HL-60 (cell line): ENCODE measurements at regions not wholly inside any gene's neighbourhood (a gene's known extent, or its start where the extent isn't known, plus 50 kb on each side); places are given as distances from the start of the nearest gene placed in this dataset.

Experiments used
- CTCF ChIP-seq: IDR thresholded peaks from one replicate; pipeline ENCODE4 v1.5.1; 2011; ENCODE audit warnings: low read length, control low read depth, inconsistent platforms; ENCODE audit not compliant: insufficient read depth
- GABPA ChIP-seq: IDR thresholded peaks from 2 replicates; pipeline ENCODE4 v1.6.1; 2012; ENCODE audit warnings: low read depth
- POLR2AphosphoS5 ChIP-seq: IDR thresholded peaks from 2 replicates; pipeline ENCODE4 v1.6.1; 2012; ENCODE audit warnings: low read depth
- REST ChIP-seq: IDR thresholded peaks from 2 replicates; pipeline ENCODE4 v1.6.1; 2012; ENCODE audit warnings: low read depth; ENCODE audit not compliant: insufficient replicate concordance
- SPI1 ChIP-seq: IDR thresholded peaks from 2 replicates; pipeline ENCODE4 v1.6.1; 2012; ENCODE audit warnings: low read depth, mild to moderate bottlenecking, borderline replicate concordance

GRCh38 chr16:49150341-49150740 lies 131.3 kb downstream of the CBLN1 start:
- TF ChIP-seq REST = no peak
- no peak for TF ChIP-seq CTCF
- no peak for TF ChIP-seq POLR2AphosphoS5
- no peak for TF ChIP-seq GABPA
- no peak for TF ChIP-seq SPI1
